ENCODE measurements at regions not wholly inside any gene's neighbourhood (a gene's known extent, or its start where the extent isn't known, plus 50 kb on each side); places are given as distances from the start of the nearest gene placed in this dataset.

DNA sequence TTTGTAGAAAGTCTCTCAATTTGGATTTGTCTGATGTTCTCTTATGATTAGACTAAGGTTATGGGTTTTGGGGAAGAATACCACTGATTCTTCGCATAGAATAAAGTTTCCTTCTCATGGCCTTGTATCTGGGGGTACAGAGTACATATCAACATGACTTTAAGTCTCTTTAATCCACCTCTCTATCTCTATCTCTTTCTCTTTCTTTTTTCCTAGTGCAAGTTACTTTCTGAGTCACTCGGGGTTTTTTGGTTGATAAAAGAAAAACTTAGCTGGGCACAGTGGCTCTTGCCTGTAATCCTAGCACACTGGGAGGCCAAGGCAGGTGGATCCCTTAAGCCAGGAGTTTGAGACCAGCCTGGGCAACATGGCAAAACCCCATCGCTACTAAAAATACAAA is 100.1 kb upstream of the MAP4K3 start:
- DNase-seq (ENCODE audit: low read depth in 2 of 2) = no peak

DNA sequence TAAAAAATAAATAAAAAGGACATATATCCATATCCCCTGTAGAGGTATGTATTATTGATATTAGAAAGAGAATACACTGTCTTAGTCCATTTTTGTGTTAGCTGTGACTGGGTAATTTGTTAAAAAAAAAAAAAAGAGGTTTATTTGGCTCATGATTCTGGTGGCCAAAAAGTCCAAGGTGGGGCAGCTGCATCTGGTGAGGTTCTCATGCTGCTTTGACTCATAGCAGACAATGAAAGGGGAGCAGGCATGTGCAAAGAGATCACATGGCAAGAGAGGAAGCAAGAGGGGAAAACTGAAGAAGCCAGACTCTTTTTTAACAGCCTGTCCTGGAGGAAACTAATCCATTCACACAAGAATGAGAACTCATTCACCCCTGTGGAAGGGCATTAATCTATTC is 101.6 kb upstream of the MAP4K3 start:
- no peak for DNase-seq (ENCODE audit: low read depth in 2 of 2)

DNA sequence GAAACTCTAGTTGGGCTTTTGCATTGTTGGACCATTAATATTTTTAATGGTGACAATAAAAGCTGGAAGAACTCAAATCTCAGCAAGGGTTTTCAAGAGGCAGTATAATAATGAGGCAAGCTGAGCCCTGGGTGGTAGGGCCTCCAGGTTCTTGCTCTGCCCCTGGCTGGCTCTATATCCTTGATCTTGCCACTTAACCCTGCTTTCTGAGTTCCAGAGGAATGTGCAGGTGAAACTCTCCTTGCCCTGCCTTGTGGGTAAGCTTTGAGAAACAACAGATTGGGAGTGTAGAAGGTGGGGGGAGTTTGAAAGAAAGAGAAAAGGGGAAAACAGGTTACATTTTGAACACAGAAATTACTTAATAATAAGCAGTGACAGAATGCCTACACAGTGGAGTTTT is 103.3 kb upstream of the MAP4K3 start:
- DNase-seq (ENCODE audit: low read depth in 2 of 2) = no peak

DNA sequence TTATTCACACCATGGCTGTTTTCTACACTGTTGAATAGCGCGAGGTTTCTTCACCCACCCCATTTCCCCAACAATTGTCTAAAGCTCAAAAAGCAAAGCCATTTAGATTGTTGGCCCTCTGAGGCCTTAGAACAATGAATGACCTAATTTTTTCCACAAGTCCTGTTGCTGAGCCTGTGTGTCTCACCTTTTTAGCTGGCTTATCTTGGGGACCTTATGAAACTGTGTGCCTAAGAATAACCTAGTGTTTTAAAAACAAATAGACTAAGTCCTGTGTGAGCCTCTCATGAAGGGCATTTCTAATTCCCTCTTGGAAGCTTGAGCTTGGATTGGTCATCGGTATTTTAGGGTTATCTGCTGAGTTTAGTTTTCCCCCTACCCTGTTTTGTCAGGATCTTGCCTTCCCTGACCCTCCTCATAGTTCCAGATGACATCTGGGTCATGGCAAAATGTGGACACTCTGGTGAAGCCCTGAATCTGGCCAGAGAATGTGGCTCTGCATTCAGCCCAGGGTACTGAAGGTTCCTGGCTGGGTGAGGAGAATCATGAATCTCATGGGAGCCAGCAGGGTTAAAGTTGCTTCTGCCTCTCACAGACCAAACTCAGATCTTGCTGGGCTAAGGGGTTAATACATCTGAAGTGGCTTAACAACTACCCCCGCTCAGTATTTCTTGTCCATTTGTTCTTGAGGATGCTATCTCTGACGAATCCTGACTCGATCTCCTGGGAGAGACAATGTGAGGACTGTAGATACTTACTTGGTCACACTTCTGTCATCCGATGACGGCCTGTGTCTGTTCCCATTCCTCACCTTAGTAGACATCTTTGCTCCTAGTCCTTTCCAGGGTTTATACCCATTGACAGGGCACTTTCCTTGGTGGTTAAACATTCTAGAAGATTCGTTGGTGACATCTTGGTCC is 104.2 kb upstream of the MAP4K3 start:
- no peak for DNase-seq (ENCODE audit: low read depth in 2 of 2)

DNA sequence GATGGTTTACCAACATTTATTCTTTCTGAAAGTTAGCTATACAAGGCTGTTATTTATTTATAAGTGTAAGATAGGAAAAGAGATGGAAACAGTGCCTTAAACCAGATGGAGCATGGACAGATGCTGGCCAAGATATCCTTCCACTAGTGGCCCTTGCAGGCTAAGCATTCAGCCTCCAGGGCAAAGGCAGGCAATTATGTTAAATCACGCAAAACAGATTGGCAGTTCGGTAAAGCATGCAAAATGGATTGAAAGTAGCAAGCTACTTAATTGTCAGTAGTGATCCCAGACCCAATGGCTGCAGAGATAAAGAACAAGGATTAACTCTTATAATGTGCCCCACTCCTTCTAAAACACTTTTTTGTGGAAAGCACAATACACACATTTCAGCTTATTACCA is 105.4 kb upstream of the MAP4K3 start:
- DNase-seq (ENCODE audit: low read depth in 2 of 2) = no peak

DNA sequence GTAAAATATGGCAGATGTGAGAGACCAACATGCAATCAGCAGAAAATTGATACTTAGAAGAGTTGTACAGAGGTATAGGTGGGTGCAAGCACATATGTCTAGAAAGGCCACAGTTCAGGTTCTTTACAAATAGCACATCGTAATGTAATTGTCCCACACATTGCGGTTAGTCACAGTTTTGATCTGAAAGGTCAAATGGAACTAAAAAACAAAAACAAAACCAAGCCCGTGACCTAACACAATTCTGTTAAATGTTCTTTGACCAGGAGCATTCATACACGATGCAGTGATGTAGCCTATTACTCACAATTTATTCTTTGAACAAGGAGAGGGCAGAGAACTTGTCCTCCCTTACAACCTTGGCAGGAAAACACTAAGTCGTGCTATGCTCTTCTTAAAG is 108.9 kb upstream of the MAP4K3 start:
- no peak for DNase-seq (ENCODE audit: low read depth in 2 of 2)

DNA sequence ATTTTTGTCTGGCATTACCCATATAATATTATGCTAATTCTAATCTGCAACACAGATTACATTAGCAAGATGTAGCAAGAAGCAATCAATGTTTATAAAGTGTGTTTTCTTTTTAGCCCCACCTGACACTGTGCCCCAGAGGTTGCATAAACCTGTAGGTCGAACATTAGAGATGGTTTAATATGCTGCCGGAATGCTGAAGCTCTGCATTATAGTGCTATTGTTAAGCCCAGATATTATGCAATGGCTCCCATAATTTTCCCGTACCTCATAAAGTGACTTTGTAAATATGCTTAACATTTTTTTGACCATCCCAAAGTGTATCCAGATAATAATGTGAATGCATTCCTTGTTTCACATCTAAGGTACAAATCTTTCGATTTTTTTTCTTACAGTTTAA is 109.3 kb upstream of the MAP4K3 start:
- no peak for DNase-seq (ENCODE audit: low read depth in 2 of 2)

DNA sequence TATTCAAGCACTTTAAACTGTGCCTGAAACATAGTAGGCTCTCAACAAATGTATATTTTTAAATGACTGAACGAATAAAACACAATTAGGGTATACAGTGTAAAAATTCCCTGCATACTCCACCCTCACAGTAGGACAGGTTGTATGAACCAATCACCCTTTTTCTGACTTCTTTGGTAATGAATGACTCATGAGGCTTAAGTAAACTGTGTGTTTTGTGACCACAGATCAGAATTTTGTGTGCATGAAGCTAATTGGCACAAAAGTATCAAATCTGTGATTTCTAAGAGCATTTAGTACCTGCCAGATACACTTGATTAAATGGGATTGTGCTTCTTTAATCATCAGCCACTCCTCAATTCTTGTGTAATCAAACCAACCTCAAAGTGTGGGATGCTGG is 109.9 kb upstream of the MAP4K3 start:
- no peak for DNase-seq (ENCODE audit: low read depth in 2 of 2)

DNA sequence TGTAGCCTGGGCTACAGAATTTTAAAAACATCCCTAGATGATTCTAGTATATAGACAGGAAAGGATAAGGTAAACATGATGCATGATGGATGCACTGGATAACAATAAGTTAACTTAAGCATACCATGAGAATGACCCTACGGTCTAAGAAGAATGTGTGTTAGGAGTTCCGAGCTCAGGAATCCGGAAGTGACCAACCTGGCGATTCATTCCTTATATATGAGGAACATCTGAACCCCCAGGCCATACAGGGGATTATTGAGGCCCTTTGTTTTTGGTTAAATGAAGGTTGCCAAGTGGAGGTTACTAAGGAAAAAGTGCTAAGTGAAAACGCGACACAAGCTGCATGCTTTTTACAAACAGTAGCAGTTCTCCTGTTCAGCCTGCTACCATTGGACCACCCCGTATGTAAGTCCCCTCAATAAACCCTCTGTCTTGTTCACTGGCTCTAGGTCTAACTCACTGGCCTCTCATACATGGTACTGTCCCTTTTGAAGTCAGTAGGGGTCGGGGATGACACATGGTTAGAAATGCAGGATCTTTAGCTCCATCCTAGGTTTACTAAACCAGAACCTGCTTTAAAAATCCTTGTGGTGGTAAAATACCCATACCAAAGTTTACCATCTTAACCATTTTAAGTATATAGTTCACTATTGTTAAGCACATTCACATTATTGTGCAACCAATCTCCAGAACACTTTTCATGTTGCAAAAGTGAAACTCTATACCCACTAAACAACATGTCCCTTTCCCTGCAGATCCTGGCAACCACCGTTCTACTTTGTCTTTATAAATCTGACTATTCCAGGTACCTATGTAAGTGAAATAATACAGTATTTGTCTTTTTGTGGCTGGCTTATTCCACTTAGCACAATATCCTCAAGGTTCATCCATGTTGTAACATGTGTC is 111.0 kb upstream of the MAP4K3 start:
- DNase-seq (ENCODE audit: low read depth in 2 of 2) = no peak

DNA sequence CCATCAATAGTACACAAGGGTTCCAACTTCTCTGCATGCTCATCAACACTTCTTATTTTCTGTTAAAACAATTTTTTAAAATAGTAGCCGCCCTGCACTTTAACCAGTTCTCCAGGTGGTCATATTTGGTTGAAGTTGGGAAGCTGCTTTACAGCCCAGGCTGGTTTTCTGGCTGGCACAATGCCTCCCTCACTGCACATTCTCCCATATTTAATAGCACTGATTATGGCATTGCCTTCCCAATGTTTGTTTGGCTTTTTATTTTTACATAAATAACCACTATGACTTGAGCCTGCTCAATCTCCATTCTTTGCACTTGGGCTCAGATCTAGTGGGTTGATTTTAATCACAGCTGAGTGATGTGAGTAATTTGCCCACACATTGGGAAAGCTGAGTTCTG is 111.9 kb upstream of the MAP4K3 start:
- DNase-seq (ENCODE audit: low read depth in 2 of 2) = no peak

DNA sequence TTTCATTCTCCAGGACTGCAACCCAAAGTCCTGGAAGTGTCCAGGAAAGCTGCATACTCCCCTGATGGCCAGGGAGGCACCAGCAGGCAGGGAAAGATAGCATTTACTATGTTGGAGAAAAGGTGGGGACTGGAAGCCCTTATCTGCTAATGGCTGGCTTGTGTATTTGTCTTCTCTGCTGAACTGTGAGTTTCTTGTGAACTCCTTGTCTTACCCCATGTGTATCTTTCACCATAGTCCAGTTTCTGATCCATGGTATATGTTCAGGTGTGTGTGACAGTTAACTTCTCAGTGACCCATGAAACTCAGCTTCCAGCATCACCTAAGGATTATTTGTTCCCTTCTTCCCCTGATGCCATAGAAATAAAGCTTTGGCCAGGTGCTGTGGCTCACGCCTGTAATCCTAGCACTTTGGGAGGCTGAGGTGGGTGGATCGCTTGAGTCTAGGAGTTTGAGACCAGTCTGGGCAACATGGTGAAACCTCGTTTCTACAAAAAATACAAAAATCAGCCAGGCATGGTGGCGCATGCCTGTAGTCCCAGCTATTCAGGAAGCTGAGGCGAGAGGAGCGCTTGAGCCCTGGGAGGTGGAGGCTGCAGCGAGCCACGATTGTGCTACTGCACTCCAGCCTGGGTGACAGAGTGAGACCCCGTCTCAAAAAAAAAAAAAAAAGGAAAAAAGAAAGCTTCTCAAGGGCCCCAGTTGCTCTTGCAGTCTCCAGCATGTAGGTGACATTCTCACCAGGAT is 112.8 kb upstream of the MAP4K3 start:
- DNase-seq (ENCODE audit: low read depth in 2 of 2) = no peak

DNA sequence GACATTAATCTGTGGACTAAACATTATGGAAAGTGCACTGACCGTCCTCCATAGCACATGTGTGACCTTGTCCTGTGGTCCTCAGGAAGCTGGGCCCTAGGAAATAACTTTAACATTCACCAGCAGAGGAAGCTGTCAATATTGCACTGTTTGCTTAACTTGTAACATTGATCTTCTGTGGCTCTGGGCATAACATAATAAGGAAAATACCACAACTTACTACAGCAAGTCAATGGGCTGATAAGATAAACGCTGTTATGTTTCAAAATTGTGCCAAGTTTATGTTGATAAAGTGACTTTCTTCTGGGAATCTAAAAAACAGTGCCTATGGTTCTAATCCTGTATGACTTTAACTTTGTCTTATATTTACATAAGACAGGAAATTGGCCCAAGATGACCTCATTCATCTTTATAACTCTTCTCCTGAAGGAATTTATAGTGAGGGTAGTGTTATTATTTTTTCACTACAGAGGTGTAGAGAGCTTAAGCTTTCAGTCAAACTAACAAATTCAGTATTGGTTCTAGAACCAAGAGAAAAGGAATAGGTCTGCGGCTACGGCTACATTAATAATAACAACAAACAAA is 113.7 kb upstream of the MAP4K3 start:
- no peak for DNase-seq (ENCODE audit: low read depth in 2 of 2)

DNA sequence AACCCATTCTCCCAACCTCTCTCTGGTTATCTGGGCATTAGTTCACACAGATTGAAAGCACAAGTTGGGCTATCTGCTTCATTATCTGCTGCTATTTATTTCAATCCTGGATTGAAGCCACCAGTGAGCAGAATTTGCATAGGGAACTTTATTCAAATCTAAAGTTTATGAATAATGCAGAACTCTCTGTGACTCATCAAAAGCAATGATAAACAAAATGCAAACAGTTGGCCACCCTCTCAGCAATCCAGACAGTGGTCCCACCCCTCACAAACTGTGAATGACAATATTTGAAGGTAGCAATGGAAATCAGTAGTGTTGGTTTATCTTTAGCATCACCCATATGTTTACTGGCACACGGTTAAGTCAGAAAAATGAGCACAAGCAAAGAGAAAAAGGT is 106.8 kb upstream of the TMEM178A start:
- no peak for DNase-seq (ENCODE audit: low read depth in 2 of 2)

DNA sequence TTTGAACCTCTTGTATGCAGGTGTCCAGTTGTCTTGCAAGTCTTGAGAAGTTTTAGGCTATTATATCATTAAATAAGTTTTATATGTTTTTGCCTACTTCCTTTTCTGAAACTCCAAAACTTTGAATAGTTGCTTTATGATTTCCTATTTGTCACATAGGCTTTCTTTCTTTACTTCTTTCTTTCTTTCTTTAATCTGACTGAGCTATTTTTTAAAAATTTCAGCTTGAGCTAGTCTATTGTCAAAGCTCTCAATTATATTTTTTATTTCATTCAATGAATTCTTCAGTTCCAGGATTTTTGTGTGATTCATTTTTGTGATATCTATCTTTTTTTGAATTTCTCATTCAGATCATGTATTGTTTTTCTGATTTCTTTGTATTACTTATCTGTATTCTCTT is 102.1 kb upstream of the TMEM178A start:
- DNase-seq (ENCODE audit: low read depth in 2 of 2) = no peak

DNA sequence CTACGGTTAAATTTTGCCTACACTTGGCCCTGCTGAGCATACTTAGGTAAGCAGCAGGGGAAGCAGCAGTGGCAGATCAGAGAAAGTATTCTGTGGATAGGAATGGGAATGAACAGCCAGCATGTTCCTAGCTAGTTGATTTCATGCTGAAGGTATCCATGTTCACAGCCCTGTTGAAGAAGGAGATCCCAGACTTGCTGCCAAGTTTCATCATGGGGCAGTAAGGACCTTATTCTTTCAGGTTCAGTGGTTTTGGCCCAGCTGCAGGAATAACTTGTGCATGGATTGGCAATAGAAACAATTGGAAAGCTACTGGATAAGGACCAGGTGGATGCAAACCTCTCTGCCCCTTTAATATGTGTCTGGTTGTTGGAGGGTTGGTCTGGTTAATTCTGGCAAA is 98.2 kb upstream of the TMEM178A start:
- no peak for DNase-seq (ENCODE audit: low read depth in 2 of 2)

DNA sequence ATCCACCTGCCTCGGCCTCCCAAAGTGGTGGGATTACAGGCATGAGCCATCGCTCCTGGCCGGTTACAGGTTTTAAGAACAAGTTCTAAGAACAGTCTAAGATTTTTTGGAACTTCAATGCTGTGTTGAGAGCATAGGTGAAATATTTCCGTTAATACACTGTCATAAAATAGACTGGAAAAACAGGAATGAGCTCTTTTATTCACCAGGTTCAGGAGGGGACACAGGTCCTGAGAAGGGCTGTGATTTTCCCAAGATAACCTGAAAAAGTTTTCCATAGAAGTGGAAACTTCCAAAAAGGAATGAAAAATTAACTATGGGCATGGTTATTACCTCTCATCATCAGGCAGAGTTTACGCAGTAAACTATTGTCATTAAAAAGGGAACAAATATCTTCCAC is 97.6 kb upstream of the TMEM178A start:
- DNase-seq (ENCODE audit: low read depth in 2 of 2) = no peak

DNA sequence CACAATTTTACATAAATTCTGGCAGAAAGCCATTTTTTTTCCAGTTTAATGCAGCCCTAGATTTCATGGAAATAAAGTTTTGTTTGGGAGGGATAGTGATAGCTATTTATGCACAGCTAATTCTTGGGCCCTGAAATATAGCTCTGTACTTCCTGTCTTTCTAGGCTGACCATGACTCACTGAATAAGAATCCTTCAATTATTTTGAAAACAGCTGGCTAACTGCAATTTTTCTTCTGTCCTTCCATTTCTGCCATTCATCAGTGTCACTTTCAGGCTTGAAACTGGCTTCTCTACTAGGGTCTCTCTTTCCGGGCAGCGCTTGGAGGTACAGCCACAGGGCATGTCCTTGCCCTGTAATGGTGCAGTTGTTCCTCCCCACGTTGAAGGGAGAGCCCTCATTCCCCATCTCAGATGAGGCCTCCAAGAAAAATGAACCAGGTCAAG is 97.1 kb upstream of the TMEM178A start:
- DNase-seq (ENCODE audit: low read depth in 2 of 2) = no peak

DNA sequence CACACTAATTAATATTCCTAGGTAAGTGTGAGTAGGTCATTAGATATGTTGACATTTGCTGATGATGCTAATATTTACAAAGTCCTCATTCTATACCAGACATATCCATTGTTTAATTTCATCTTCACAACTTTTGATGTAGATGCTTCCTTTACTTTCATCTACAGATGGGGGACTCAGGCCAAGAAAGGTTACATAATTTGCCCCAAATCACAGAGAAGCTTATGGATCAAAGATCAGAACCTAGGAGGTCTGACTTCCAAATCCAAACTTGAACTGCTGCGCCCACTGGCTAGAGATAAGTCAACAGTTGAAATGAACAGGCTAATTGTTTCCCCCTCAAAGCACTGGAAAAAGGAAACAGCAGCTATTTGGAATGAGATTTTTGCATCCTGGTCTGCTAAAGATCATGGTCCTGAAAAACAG is 95.6 kb upstream of the TMEM178A start:
- no peak for DNase-seq (ENCODE audit: low read depth in 2 of 2)

DNA sequence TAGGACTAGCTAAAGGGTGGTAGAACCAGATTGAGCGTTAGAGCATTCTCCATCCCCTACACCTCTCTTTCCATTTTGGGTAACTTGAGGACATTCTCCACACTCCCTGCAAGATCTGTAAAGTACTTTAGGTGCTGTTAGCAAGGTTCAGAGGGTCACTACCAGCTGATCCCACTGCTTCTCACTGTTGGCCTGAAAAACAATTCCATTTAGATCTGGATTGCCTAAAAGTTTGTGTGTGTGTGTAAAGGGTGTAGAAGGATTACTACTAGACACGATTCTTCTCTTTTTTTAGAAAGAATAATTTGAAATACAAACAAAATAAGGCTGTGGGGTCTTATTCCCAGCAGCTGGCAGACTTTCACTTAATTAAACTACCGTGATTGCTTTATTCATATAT is 95.1 kb upstream of the TMEM178A start:
- no peak for DNase-seq (ENCODE audit: low read depth in 2 of 2)

DNA sequence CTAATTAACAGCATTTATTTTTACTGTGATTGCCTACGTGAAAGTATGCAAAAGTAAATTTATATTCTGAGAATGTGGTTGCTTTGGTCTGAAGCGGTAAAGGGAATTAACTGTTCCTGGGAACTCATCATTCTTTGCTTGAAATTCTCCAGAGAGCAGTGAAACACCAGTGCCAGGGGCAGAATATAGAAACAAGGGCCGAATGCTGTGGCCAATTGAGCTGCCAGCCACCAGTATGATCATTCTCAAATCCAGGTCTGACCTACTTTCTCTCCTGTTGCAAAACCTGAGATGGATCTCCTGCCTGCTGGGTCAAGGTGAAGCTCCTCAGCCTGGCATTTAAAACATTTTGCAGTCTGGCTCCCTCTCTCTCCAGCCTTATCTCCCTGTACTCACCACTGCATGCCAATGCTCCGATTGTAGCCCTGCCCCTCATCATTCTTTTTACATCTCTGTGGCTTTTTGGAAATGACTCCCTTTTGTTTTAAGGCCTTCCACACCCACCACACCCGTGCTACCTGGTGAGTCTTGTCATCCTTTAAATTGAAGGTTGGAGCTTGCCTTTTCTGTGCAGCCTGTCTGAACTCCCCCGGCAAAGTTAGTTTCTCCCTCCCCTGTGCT is 94.5 kb upstream of the TMEM178A start:
- no peak for DNase-seq (ENCODE audit: low read depth in 2 of 2)

DNA sequence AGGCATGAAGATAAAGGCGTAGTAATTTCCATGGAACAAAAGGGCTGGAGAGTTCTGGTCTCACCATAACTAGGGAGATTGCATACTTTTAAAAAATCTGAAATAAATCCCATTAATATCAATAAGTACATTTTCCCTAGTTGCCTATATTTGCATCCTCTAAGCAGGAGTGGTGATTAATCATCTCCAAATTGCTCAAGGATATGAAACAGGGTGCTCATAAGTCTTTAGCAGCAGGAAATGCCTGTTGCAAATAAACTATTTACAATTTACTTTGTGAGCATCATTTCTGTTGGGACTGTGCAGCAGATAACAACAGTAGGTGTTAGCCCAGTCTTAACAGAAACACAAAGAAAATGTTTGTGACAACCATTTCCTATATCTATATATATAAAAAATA is 92.4 kb upstream of the TMEM178A start:
- no peak for DNase-seq (ENCODE audit: low read depth in 2 of 2)
